Spleen (tissue), 11 donors: ENCODE measurements at regions not wholly inside any gene's neighbourhood (a gene's known extent, or its start where the extent isn't known, plus 50 kb on each side); places are given as distances from the start of the nearest gene placed in this dataset.
"Not testable (repeated sequence)": the region's sequence is repeated elsewhere in the genome, so short reads cannot be mapped to it uniquely, and the experiment has no call there.

ENCODE experiments used
- DNase-seq: peaks from one replicate; pipeline ENCODE4 v3.0.0-alpha.2; 2020
- H3K27ac ChIP-seq, 8 donors: fragments of 200-600 bp; sonication (generic) in 7 of 8; 1 replicate in 4 of 8; 2 replicates in 4 of 8; pipeline versions ENCODE4 v1.5.0 to v1.8.0; 2016 to 2021; ENCODE audit warnings: inconsistent platforms in 4 of 8, mild to moderate bottlenecking in 4 of 8, moderate library complexity in 1 of 8
- H3K27me3 ChIP-seq, 7 donors: fragments of 200-600 bp; sonication (generic) in 6 of 7; replicated peaks in 1 of 7; 1 replicate in 4 of 7; 2 replicates in 3 of 7; pipeline versions ENCODE4 v1.5.0 to v1.8.0; 2016 to 2021; ENCODE audit warnings: inconsistent platforms in 3 of 7, mild to moderate bottlenecking in 1 of 7
- H3K36me3 ChIP-seq, 6 donors: fragments of 200-600 bp; sonication (generic) in 5 of 6; 1 replicate in 4 of 6; 2 replicates in 2 of 6; pipeline versions ENCODE4 v1.5.0 to v1.8.0; 2016 to 2021; ENCODE audit warnings: inconsistent platforms in 2 of 6
- H3K4me1 ChIP-seq, 6 donors: fragments of 200-600 bp; sonication (generic) in 5 of 6; 1 replicate in 3 of 6; 2 replicates in 3 of 6; pipeline versions ENCODE4 v1.5.0 to v1.8.0; 2016 to 2021; ENCODE audit warnings: inconsistent platforms in 3 of 6
- H3K4me3 ChIP-seq, 8 donors: fragments of 200-600 bp; sonication (generic) in 7 of 8; 1 replicate in 4 of 8; 2 replicates in 4 of 8; pipeline versions ENCODE4 v1.5.0 to v1.8.0; 2016 to 2021; ENCODE audit warnings: inconsistent platforms in 4 of 8, mild to moderate bottlenecking in 4 of 8, moderate library complexity in 2 of 8
- H3K9me3 ChIP-seq, 8 donors: fragments of 200-600 bp; sonication (generic) in 7 of 8; 1 replicate in 4 of 8; 2 replicates in 4 of 8; pipeline versions ENCODE4 v1.5.0 to v1.8.0; 2016 to 2021; ENCODE audit warnings: inconsistent platforms in 4 of 8
- POLR2A ChIP-seq, 3 donors: fragments of 450-650 bp; IDR thresholded peaks; one replicate each; pipeline ENCODE4 v1.5.1; 2017; ENCODE audit warnings: antibody characterized with exemption in 3 of 3, mild to moderate bottlenecking in 1 of 3
- POLR2AphosphoS5 ChIP-seq, 3 donors: sonication (generic); formaldehyde crosslinking; IDR thresholded peaks; one replicate each; pipeline ENCODE4 v1.5.1; 2017; ENCODE audit warnings: antibody characterized with exemption in 3 of 3
- WGBS, 5 donors: extraction: QIAGEN DNeasy Blood & Tissue Kit in 3 of 5; methylation state at CpG; one replicate each; pipeline versions ENCODE4 v1.1.5 to v1.1.7; 2013 to 2018; 5-methylcytosine and 5-hydroxymethylcytosine counted together
- intact Hi-C: fragments of 100-400 bp; cut with DNase I; formaldehyde crosslinking; loops from one replicate; pipeline ENCODE4 v1.15.0; 2023; ENCODE audit warnings: low total_unique reads
- TF ChIP-seq, protein P1 (sequence below), 11 experiments: fragments of 200-600 bp in 7 of 11; fragments of 450-650 bp in 4 of 11; sonication (generic) in 4 of 11; IDR thresholded peaks in 8 of 11; conservative IDR thresholded peaks in 3 of 11; 1 replicate in 7 of 11; 2 replicates in 4 of 11; pipeline versions ENCODE4 v1.4.0 to v1.8.0; 2016 to 2021; ENCODE audit warnings: antibody characterized with exemption in 11 of 11, inconsistent platforms in 4 of 11, mild to moderate bottlenecking in 1 of 11
- donor health status: healthy with polysubstance abuse.
- donor health status: DM: no; HTN: no; CAD: no; lungs with moderate emphysema.
- donor health status: DM: no; HTN: no; CAD: no.
- donor health status: Bipolar disorder and iron deficiency.
- donor health status: healthy.
- donor health status: DM: no; HTN: no; CAD: no.
- donor health status: DM: yes; HTN: yes; CAD: no.

DNA sequence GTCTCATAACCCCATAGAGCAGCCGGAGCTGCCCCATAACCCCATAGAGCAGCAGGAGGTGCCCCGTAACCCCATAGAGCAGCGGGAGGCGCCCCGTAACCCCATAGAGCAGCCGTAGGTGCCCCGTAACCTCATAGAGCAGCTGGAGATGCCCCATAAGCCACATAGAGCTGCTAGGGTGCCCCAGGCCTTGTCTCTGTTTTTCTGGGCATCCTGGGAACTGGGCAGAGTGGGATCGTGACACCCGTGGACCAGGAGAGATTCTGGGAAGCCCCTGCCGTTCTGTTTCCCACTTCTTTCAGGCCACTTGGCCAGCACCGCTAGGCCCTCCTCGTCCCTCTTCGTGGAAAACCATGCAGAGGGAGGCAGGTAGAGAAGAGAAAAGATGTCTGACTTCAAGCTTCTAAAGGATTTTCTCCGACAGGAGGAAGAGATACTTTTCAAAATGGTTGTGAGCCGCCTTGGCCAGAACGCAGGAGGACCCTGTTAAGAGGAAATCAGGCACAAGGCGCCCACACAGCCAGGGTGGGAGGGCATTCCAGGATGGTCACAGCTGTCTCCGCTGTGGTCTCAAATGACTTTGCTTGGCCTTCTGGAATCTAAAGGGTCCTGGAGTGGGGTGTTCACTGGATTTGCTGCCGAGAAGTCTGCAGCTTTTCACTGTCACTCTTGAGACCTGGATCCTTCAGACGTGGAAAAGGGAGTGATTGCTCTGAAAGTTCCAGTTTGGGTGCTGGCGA is 171.8 kb downstream of the NPIPB11 start:
- peaks cover 0 to 12% (median 2%) of the 10 kb centered on the region in 6 donors for H3K4me1 ChIP-seq
- H3K27me3 ChIP-seq, intact Hi-C loops, H3K9me3 ChIP-seq, DNase-seq, H3K4me3 ChIP-seq, H3K27ac ChIP-seq: not testable (repeated sequence)
- H3K36me3 ChIP-seq: peaks cover 0 to 14% (median 0%) of the 10 kb centered on the region in 6 donors
- 80 to 93% (median 91%) methylated on average over 14 to 21 of the region's 21 CpGs for WGBS, 5 donors

DNA sequence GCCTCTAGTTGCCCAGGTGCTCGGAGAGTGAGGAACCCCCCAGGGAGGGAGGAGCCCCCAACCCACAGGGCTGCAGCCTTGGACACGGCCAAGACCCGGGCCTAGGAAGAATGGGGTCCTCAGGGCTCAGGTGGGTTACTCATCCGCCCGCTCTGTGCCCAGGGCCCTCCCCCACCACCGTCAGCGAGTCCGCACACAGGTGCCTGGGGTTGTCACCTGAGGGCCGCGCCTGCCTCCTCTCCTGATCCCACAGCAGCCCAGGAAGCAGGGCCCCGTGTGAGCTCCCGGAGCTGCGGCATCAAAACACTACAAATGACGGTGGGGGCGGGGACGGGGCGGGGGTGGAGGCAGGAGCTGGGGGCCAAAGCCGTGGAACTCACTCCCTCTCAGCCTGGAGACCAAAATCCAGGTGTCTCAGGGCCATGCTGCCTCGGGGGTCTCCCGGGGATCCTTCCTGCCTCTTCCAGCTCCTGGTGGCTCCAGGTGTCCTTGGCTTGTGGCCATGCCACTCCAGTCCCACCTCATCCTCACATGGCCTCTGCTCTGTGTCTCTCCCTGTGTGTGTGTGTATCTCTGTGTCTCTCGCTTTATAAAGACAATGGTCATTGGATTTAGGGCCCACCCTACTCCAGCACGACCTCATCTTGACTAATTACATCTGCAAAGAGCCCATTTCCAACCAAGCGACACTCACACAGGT is 172.7 kb downstream of the NPIPB11 start:
- DNase-seq: not testable (repeated sequence)
- WGBS, 5 donors: 85 to 98% (median 93%) methylated on average over 10 to 23 of the region's 23 CpGs

DNA sequence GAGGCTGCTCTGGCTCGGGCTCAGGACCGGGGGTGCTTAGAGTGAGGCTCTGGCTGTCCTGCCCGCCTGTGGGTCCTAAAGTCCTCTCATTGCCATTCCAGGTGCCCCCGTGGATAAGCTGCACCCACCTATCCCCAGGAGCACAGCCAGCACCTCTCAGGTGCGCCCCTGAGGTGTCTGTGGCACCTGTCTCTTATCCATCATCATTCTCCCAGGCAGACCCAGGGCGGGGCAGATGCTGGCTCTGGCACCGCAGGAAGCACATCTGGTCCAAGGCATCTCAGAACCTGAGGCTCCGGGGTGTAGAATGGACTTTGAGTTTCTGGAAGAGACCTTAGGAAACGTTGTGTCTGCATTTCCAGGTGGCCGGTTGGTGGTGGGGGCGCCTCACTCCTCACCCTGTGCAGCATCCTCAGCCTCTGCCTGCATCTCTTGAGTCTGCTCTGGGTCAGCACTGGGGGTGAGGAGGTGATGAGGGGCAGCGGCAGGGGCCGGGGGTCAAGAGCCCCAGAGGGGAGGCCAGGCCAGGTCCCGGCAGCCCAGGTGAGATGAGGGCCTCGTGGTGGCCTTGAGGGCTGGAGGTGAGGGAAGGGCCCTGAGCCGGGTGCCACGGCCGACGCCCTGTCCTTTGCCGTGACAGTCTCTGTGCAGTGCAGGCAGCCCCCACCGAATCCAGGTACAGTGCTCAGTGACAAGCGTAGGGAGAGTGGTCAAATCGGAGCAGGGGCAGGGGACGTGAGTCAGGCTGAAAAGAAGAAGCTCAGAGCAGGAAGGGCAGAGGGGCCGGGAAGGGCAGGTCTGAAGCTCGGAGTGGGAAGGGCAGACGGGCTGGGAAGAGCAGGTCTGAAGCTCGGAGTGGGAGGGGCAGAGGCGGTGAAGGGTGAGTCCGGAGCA is 173.5 kb downstream of the NPIPB11 start:
- no peaks in the 10 kb centered on the region for H3K27me3 ChIP-seq
- H3K36me3 ChIP-seq: peaks cover 0 to 14% (median 0%) of the 10 kb centered on the region in 6 donors
- TF ChIP-seq POLR2AphosphoS5 (IDR thresholded peaks at IDR 0.05): no peak
- WGBS, 5 donors: 91 to 95% (median 92%) methylated on average over 24 to 30 of the region's 30 CpGs
- H3K4me3 ChIP-seq: no peak overlapping the region
- H3K27ac ChIP-seq: no peak overlapping the region
- DNase-seq: no peak
- no peaks in the 10 kb centered on the region for H3K9me3 ChIP-seq
- peaks cover 0 to 21% (median 2%) of the 10 kb centered on the region in 6 donors for H3K4me1 ChIP-seq
- intact Hi-C loops: no loop called here

More for the DNA sequence above, 172.7 kb downstream of the NPIPB11 start:
- H3K27ac ChIP-seq, H3K27me3 ChIP-seq, intact Hi-C loops, H3K9me3 ChIP-seq, H3K4me3 ChIP-seq: not testable (repeated sequence)
- Histone ChIP-seq H3K36me3 (peaks cover 0 to 14% (median 0%) of the 10 kb centered on the region in 6 donors), H3K4me1 (peaks cover 0 to 19% (median 2%) of the 10 kb centered on the region in 6 donors)

- H3K4me3 ChIP-seq, DNase-seq, H3K27ac ChIP-seq, H3K9me3 ChIP-seq, intact Hi-C loops, H3K27me3 ChIP-seq: not testable (repeated sequence)
- Histone ChIP-seq H3K4me1 (peaks cover 0 to 26% (median 2%) of the 10 kb centered on the region in 6 donors), H3K36me3 (peaks cover 0 to 14% (median 0%) of the 10 kb centered on the region in 6 donors)
- WGBS, 5 donors: 89 to 95% (median 94%) methylated on average over 8 to 10 of the region's 10 CpGs
Measured at GRCh38 chr16:29232160-29232705, 174.3 kb downstream of the NPIPB11 start.

- Histone ChIP-seq H3K27ac (no peak overlapping the region), H3K9me3 (no peaks in the 10 kb centered on the region), H3K36me3 (peaks cover 0 to 14% (median 0%) of the 10 kb centered on the region in 6 donors), H3K27me3 (no peaks in the 10 kb centered on the region), H3K4me3 (no peak overlapping the region), H3K4me1 (peaks cover 0 to 26% (median 2%) of the 10 kb centered on the region in 6 donors)
- intact Hi-C loops: no loop called here
- WGBS, 5 donors: 61 to 83% (median 71%) methylated on average over 15 to 18 of the region's 18 CpGs
- TF ChIP-seq POLR2A (IDR thresholded peaks at IDR 0.05): no peak
- TF ChIP-seq, protein P1, sequence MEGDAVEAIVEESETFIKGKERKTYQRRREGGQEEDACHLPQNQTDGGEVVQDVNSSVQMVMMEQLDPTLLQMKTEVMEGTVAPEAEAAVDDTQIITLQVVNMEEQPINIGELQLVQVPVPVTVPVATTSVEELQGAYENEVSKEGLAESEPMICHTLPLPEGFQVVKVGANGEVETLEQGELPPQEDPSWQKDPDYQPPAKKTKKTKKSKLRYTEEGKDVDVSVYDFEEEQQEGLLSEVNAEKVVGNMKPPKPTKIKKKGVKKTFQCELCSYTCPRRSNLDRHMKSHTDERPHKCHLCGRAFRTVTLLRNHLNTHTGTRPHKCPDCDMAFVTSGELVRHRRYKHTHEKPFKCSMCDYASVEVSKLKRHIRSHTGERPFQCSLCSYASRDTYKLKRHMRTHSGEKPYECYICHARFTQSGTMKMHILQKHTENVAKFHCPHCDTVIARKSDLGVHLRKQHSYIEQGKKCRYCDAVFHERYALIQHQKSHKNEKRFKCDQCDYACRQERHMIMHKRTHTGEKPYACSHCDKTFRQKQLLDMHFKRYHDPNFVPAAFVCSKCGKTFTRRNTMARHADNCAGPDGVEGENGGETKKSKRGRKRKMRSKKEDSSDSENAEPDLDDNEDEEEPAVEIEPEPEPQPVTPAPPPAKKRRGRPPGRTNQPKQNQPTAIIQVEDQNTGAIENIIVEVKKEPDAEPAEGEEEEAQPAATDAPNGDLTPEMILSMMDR (IDR thresholded peaks at IDR 0.05 in 8 of 11, conservative IDR thresholded peaks at IDR 0.05 in 3 of 11): no peak
- TF ChIP-seq POLR2AphosphoS5 (IDR thresholded peaks at IDR 0.05): no peak
- no peak for DNase-seq
Measured at GRCh38 chr16:29231244-29231643, 175.3 kb downstream of the NPIPB11 start.
